IPS DF 4.7 (cell line): ENCODE measurements at regions not wholly inside any gene's neighbourhood (a gene's known extent, or its start where the extent isn't known, plus 50 kb on each side); places are given as distances from the start of the nearest gene placed in this dataset.

Experiments used
- DNase-seq: peaks from one replicate; pipeline ENCODE4 v3.0.0-alpha.2; 2013; ENCODE audit warnings: low spot score; ENCODE audit errors: extremely low read depth

- no peak for DNase-seq
Observed at GRCh38 chr3:43971486-43971885, 270.2 kb upstream of the TOPAZ1 start.

- DNase-seq = no peak
Observed at GRCh38 chr3:43978708-43979107, 263.0 kb upstream of the TOPAZ1 start.

GRCh38 chr3:43979645-43980044, 262.0 kb upstream of the TOPAZ1 start:
- DNase-seq = no peak

- DNase-seq = no peak
Observed at GRCh38 chr3:43994657-43995546, 246.8 kb upstream of the TOPAZ1 start.

- DNase-seq = no peak
Observed at GRCh38 chr3:43995547-43996378, 245.9 kb upstream of the TOPAZ1 start.

- no peak for DNase-seq
Observed at GRCh38 chr3:43996379-43997301, 245.0 kb upstream of the TOPAZ1 start.

- no peak for DNase-seq
Observed at GRCh38 chr3:43997316-43997715, 244.4 kb upstream of the TOPAZ1 start.

GRCh38 chr3:43997788-43998369, 243.8 kb upstream of the TOPAZ1 start:
- no peak for DNase-seq

- DNase-seq = no peak
Observed at GRCh38 chr3:43998370-43998835, 243.3 kb upstream of the TOPAZ1 start.

GRCh38 chr3:43998836-43999727, 242.6 kb upstream of the TOPAZ1 start:
- no peak for DNase-seq

GRCh38 chr3:43999728-44000319, 241.9 kb upstream of the TOPAZ1 start:
- DNase-seq = no peak

GRCh38 chr3:44000586-44000985, 241.1 kb upstream of the TOPAZ1 start:
- DNase-seq = no peak

GRCh38 chr3:44001072-44001471, 240.6 kb upstream of the TOPAZ1 start:
- no peak for DNase-seq

- no peak for DNase-seq
Observed at GRCh38 chr3:44003801-44004200, 237.9 kb upstream of the TOPAZ1 start.

- no peak for DNase-seq
Observed at GRCh38 chr3:44011680-44012079, 230.0 kb upstream of the TOPAZ1 start.

GRCh38 chr3:44012160-44012899, 229.4 kb upstream of the TOPAZ1 start:
- DNase-seq = no peak

- DNase-seq = no peak
Observed at GRCh38 chr3:44013967-44014366, 227.7 kb upstream of the TOPAZ1 start.

GRCh38 chr3:44015170-44015569, 226.5 kb upstream of the TOPAZ1 start:
- DNase-seq = no peak

- DNase-seq = no peak
Observed at GRCh38 chr3:44016818-44017217, 224.9 kb upstream of the TOPAZ1 start.
